Testis (tissue), 2 donors: ENCODE measurements at regions not wholly inside any gene's neighbourhood (a gene's known extent, or its start where the extent isn't known, plus 50 kb on each side); places are given as distances from the start of the nearest gene placed in this dataset.
"Not testable (repeated sequence)": the region's sequence is repeated elsewhere in the genome, so short reads cannot be mapped to it uniquely, and the experiment has no call there.

Experiments used
- POLR2A ChIP-seq: fragments of 450-650 bp; IDR thresholded peaks from one replicate; pipeline ENCODE4 v1.6.1; 2017; ENCODE audit warnings: antibody characterized with exemption, mild to moderate bottlenecking, moderate library complexity
- TF ChIP-seq, protein P1 (sequence below), 3 experiments: fragments of 450-650 bp in 2 of 3; fragments of 200-600 bp in 1 of 3; sonication (generic) in 1 of 3; IDR thresholded peaks; one replicate each; pipeline ENCODE4 v1.5.1; 2016 to 2019; ENCODE audit warnings: antibody characterized with exemption in 3 of 3, mild to moderate bottlenecking in 2 of 3, moderate library complexity in 1 of 3

DNA sequence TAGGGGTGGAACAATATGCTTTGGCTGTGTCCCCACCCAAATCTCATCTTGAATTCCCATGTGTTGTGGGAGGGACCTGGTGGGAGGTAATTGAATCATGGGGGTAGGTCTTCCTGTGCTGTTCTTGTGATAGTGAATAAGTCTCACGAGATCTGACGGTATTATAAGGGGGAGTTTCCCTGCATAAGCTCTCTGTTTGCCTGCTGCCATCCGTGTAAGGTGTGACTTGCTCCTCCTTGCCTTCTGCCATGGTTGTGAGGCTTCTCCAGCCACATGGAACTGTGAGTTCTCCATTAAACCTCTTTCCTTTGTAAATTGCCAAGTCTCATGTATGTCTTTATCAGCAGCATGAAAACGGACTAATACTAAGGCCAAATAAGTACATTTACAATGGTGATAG, 64.6 kb upstream of the CPM start:
- TF ChIP-seq, protein P1, sequence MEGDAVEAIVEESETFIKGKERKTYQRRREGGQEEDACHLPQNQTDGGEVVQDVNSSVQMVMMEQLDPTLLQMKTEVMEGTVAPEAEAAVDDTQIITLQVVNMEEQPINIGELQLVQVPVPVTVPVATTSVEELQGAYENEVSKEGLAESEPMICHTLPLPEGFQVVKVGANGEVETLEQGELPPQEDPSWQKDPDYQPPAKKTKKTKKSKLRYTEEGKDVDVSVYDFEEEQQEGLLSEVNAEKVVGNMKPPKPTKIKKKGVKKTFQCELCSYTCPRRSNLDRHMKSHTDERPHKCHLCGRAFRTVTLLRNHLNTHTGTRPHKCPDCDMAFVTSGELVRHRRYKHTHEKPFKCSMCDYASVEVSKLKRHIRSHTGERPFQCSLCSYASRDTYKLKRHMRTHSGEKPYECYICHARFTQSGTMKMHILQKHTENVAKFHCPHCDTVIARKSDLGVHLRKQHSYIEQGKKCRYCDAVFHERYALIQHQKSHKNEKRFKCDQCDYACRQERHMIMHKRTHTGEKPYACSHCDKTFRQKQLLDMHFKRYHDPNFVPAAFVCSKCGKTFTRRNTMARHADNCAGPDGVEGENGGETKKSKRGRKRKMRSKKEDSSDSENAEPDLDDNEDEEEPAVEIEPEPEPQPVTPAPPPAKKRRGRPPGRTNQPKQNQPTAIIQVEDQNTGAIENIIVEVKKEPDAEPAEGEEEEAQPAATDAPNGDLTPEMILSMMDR (IDR thresholded peaks at IDR 0.05): not testable (repeated sequence)
- not testable (repeated sequence) for TF ChIP-seq POLR2A
